CD4-positive, alpha-beta memory T cell (primary cell): ENCODE measurements at regions not wholly inside any gene's neighbourhood (a gene's known extent, or its start where the extent isn't known, plus 50 kb on each side); places are given as distances from the start of the nearest gene placed in this dataset.

Experiments
- CTCF ChIA-PET: fragments of 350-600 bp; sonication (Branson Sonifier 250); formaldehyde crosslinking; loops from one replicate; lab custom pipeline; 2021; ENCODE audit warnings: inconsistent platforms; ENCODE audit not compliant: partially characterized antibody; lab: Charles Lee
- POLR2A ChIA-PET: fragments of 350-600 bp; sonication (Branson Sonifier 250); formaldehyde crosslinking; loops from one replicate; lab custom pipeline; 2021; ENCODE audit not compliant: partially characterized antibody; lab: Charles Lee
- DNase-seq, 5 donors: peaks; one replicate each; pipeline versions ENCODE4 v3.0.0 to v3.0.0-alpha.2; 2020 to 2022; ENCODE audit warnings: mixed read lengths in 1 of 5
- H3K27ac ChIP-seq: one replicate; pipeline ENCODE4 v1.7.0; 2013; ENCODE audit warnings: low read depth, low read length
- H3K27me3 ChIP-seq: 2 replicates; pipeline ENCODE4 v1.7.0; 2013; ENCODE audit warnings: mild to moderate bottlenecking, low read length, moderate library complexity; ENCODE audit not compliant: insufficient read depth
- H3K36me3 ChIP-seq: 2 replicates; pipeline ENCODE4 v1.7.0; 2013; ENCODE audit warnings: mild to moderate bottlenecking, low read length, moderate library complexity; ENCODE audit not compliant: insufficient read depth
- H3K4me1 ChIP-seq: 2 replicates; pipeline ENCODE4 v1.7.0; 2013; ENCODE audit warnings: mild to moderate bottlenecking, low read length, moderate library complexity; ENCODE audit not compliant: insufficient read depth
- H3K4me3 ChIP-seq, 2 donors: one replicate each; pipeline ENCODE4 v1.7.0; 2013; ENCODE audit warnings: low read length in 2 of 2, mild to moderate bottlenecking in 1 of 2
- H3K9me3 ChIP-seq, 2 donors: one replicate each; pipeline ENCODE4 v1.7.0; 2013; ENCODE audit warnings: low read length in 2 of 2, control low read depth in 1 of 2; ENCODE audit not compliant: control insufficient read depth in 1 of 2
- H3K27ac Mint-ChIP-seq, 7 donors: one replicate each; pipeline ENCODE4 v1.8.0; 2020 to 2021; ENCODE audit warnings: mixed read lengths in 7 of 7, mild to moderate bottlenecking in 6 of 7, inconsistent platforms in 3 of 7, moderate library complexity in 3 of 7
- H3K27me3 Mint-ChIP-seq, 2 donors: one replicate each; pipeline ENCODE4 v1.8.0; 2020 to 2021; ENCODE audit warnings: mixed read lengths in 2 of 2
- H3K36me3 Mint-ChIP-seq, 2 donors: one replicate each; pipeline ENCODE4 v1.8.0; 2020 to 2021; ENCODE audit warnings: mixed read lengths in 2 of 2, inconsistent platforms in 1 of 2, mild to moderate bottlenecking in 1 of 2
- H3K4me1 Mint-ChIP-seq, 4 donors: one replicate each; pipeline ENCODE4 v1.8.0; 2020 to 2021; ENCODE audit warnings: mixed read lengths in 4 of 4, mild to moderate bottlenecking in 1 of 4
- H3K4me3 Mint-ChIP-seq, 8 donors: one replicate each; pipeline ENCODE4 v1.8.0; 2020 to 2021; ENCODE audit warnings: mixed read lengths in 8 of 8, mild to moderate bottlenecking in 7 of 8, moderate library complexity in 6 of 8, inconsistent platforms in 3 of 8
- H3K9me3 Mint-ChIP-seq, 8 donors: one replicate each; pipeline ENCODE4 v1.8.0; 2020 to 2021; ENCODE audit warnings: mixed read lengths in 8 of 8, mild to moderate bottlenecking in 5 of 8, inconsistent platforms in 3 of 8, moderate library complexity in 1 of 8
- intact Hi-C: fragments of 100-400 bp; cut with micrococcal nuclease; formaldehyde crosslinking; loops from one replicate; pipeline ENCODE4 v1.15.1; 2023

GRCh38 chr13:69194130-69194529 lies 913.5 kb upstream of the ATXN8OS start:
- Mint-ChIP-seq H3K4me1 (no peaks in the 10 kb centered on the region), H3K27ac (no peak overlapping the region), H3K4me3 (no peak overlapping the region), H3K36me3 (no peaks in the 10 kb centered on the region), H3K9me3 (peaks cover 0 to 17% (median 4%) of the 10 kb centered on the region in 8 donors), H3K27me3 (no peaks in the 10 kb centered on the region)
- Histone ChIP-seq H3K36me3 (no peaks in the 10 kb centered on the region), H3K27ac (no peak overlapping the region), H3K4me1 (no peaks in the 10 kb centered on the region), H3K4me3 (no peak overlapping the region), H3K27me3 (no peaks in the 10 kb centered on the region), H3K9me3 (no peaks in the 10 kb centered on the region)
- CTCF ChIA-PET = no interaction called here
- POLR2A ChIA-PET = no interaction called here
- no peak for DNase-seq
- intact Hi-C loops = no loop called here

GRCh38 chr13:69180034-69180433 lies 927.6 kb upstream of the ATXN8OS start:
- H3K27ac ChIP-seq = no peak overlapping the region
- no peaks in the 10 kb centered on the region for H3K27me3 ChIP-seq
- no peak for DNase-seq
- intact Hi-C loops = no loop called here
- ChIA-PET POLR2A (no interaction called here), CTCF (no interaction called here)
- Mint-ChIP-seq H3K4me3 (no peak overlapping the region), H3K27me3 (no peaks in the 10 kb centered on the region), H3K27ac (no peak overlapping the region), H3K9me3 (peaks cover 0 to 20% (median 6%) of the 10 kb centered on the region in 8 donors), H3K4me1 (no peaks in the 10 kb centered on the region), H3K36me3 (peaks cover 0 to 5% of the 10 kb centered on the region in 2 donors)
- H3K4me3 ChIP-seq = no peak overlapping the region
- no peaks in the 10 kb centered on the region for H3K9me3 ChIP-seq
- no peaks in the 10 kb centered on the region for H3K4me1 ChIP-seq
- no peaks in the 10 kb centered on the region for H3K36me3 ChIP-seq

DNA sequence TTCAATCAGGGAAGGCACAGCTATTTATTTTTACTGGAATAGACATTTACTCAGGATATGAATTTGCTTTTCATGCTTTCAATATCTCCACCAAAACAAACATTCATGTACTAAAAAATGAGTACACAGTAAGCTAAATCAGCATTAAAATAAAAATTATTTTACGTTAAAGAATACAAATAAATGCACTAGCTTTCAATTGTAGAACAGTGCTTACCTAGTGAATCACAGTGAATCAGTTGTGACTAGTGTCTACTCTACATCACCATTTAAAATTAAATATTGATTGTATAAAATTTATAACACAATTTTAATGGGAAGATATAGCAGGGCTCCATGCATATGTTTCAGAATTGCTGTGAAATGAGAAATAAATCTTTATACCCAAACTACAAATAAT lies 929.6 kb upstream of the ATXN8OS start:
- Histone ChIP-seq H3K4me1 (no peaks in the 10 kb centered on the region), H3K4me3 (no peak overlapping the region), H3K36me3 (no peaks in the 10 kb centered on the region), H3K9me3 (no peaks in the 10 kb centered on the region), H3K27ac (no peak overlapping the region), H3K27me3 (no peaks in the 10 kb centered on the region)
- intact Hi-C loops = no loop called here
- POLR2A ChIA-PET = no interaction called here
- Mint-ChIP-seq H3K36me3 (no peaks in the 10 kb centered on the region), H3K27me3 (no peaks in the 10 kb centered on the region), H3K4me1 (no peaks in the 10 kb centered on the region), H3K27ac (no peak overlapping the region), H3K4me3 (no peak overlapping the region), H3K9me3 (peaks cover 0 to 9% (median 3%) of the 10 kb centered on the region in 8 donors)
- no peak for DNase-seq
- CTCF ChIA-PET = no interaction called here

DNA sequence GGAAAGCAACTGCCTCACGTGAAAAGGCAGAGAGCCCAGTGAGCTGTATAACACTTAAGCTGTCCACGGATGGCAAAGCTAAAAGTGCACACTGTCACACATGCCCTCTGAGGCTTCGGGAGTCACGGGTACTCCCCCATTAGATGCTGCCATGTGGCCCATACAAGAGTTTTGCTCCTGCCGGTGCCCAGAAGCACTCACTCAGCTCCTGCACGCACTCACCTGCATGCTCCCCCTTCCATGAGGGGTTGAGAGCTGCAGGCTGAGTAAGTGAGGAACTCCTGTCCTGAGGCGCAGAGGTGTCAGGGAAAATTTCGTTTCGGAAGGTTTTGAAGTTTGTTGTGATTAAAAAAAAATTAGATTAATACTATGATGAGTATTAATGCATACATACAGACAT lies 939.2 kb upstream of the ATXN8OS start:
- peaks cover 0 to 5% (median 4%) of the 10 kb centered on the region in 8 donors for H3K9me3 Mint-ChIP-seq
- CTCF ChIA-PET = no interaction called here
- no peaks in the 10 kb centered on the region for H3K4me1 Mint-ChIP-seq
- POLR2A ChIA-PET = no interaction called here
- intact Hi-C loops = no loop called here
- H3K4me1 ChIP-seq = no peaks in the 10 kb centered on the region
- peak in 1 of 5 donors; percentile 20 for DNase-seq
- no peak overlapping the region for H3K27ac Mint-ChIP-seq
- no peak overlapping the region for H3K4me3 Mint-ChIP-seq
- H3K27ac ChIP-seq = no peak overlapping the region
- no peaks in the 10 kb centered on the region for H3K36me3 Mint-ChIP-seq
- H3K27me3 Mint-ChIP-seq = no peaks in the 10 kb centered on the region
- H3K4me3 ChIP-seq = no peak overlapping the region
- H3K27me3 ChIP-seq = no peaks in the 10 kb centered on the region
- H3K36me3 ChIP-seq = no peaks in the 10 kb centered on the region
- H3K9me3 ChIP-seq = no peaks in the 10 kb centered on the region

GRCh38 chr13:69155136-69155535 lies 952.5 kb upstream of the ATXN8OS start:
- H3K27me3 ChIP-seq = no peaks in the 10 kb centered on the region
- H3K36me3 ChIP-seq = no peaks in the 10 kb centered on the region
- POLR2A ChIA-PET = no interaction called here
- H3K4me1 ChIP-seq = no peaks in the 10 kb centered on the region
- no peak for DNase-seq
- H3K4me1 Mint-ChIP-seq = no peaks in the 10 kb centered on the region
- no peak overlapping the region for H3K4me3 ChIP-seq
- H3K27ac ChIP-seq = no peak overlapping the region
- no peaks in the 10 kb centered on the region for H3K27me3 Mint-ChIP-seq
- CTCF ChIA-PET = no interaction called here
- H3K9me3 ChIP-seq = no peaks in the 10 kb centered on the region
- H3K4me3 Mint-ChIP-seq = no peak overlapping the region
- no peaks in the 10 kb centered on the region for H3K36me3 Mint-ChIP-seq
- intact Hi-C loops = no loop called here
- H3K9me3 Mint-ChIP-seq = peaks cover 0 to 8% (median 2%) of the 10 kb centered on the region in 8 donors
- H3K27ac Mint-ChIP-seq = no peak overlapping the region

- H3K27ac Mint-ChIP-seq = no peak overlapping the region
- H3K27me3 Mint-ChIP-seq = no peaks in the 10 kb centered on the region
- H3K9me3 Mint-ChIP-seq = peaks cover 0 to 7% (median 4%) of the 10 kb centered on the region in 8 donors
- H3K4me1 ChIP-seq = no peaks in the 10 kb centered on the region
- no peaks in the 10 kb centered on the region for H3K9me3 ChIP-seq
- no peaks in the 10 kb centered on the region for H3K27me3 ChIP-seq
- DNase-seq = no peak
- ChIA-PET CTCF (no interaction called here), POLR2A (no interaction called here)
- H3K4me1 Mint-ChIP-seq = no peaks in the 10 kb centered on the region
- no peak overlapping the region for H3K27ac ChIP-seq
- H3K4me3 Mint-ChIP-seq = no peak overlapping the region
- H3K36me3 ChIP-seq = no peaks in the 10 kb centered on the region
- H3K36me3 Mint-ChIP-seq = no peaks in the 10 kb centered on the region
- intact Hi-C loops = no loop called here
- H3K4me3 ChIP-seq = no peak overlapping the region
Observed at GRCh38 chr13:69142101-69142500, 965.5 kb upstream of the ATXN8OS start.

GRCh38 chr13:69124996-69125395 lies 982.6 kb upstream of the ATXN8OS start:
- H3K9me3 Mint-ChIP-seq = peaks cover 2 to 30% (median 18%) of the 10 kb centered on the region in 8 donors
- H3K27ac Mint-ChIP-seq = no peak overlapping the region
- Histone ChIP-seq H3K36me3 (no peaks in the 10 kb centered on the region), H3K4me3 (no peak overlapping the region), H3K9me3 (no peaks in the 10 kb centered on the region), H3K4me1 (no peaks in the 10 kb centered on the region), H3K27ac (no peak overlapping the region), H3K27me3 (no peaks in the 10 kb centered on the region)
- H3K4me1 Mint-ChIP-seq = no peaks in the 10 kb centered on the region
- intact Hi-C loops = no loop called here
- ChIA-PET POLR2A (no interaction called here), CTCF (no interaction called here)
- H3K4me3 Mint-ChIP-seq = no peak overlapping the region
- DNase-seq = no peak
- H3K36me3 Mint-ChIP-seq = no peaks in the 10 kb centered on the region
- H3K27me3 Mint-ChIP-seq = no peaks in the 10 kb centered on the region
